Neural cell (in vitro differentiated cells): ENCODE measurements at regions not wholly inside any gene's neighbourhood (a gene's known extent, or its start where the extent isn't known, plus 50 kb on each side); places are given as distances from the start of the nearest gene placed in this dataset.

Source experiments
- H2AFZ ChIP-seq: fragments of 200-600, 300-800 bp; sonication (generic), shearing (Covaris generic); 2 replicates; pipeline ENCODE4 v1.6.0; 2014; ENCODE audit warnings: low read depth, mild to moderate bottlenecking, antibody characterized with exemption, low read length, moderate library complexity
- H3F3A ChIP-seq: fragments of 200-600 bp; shearing (Covaris generic); 2 replicates; pipeline ENCODE4 v1.6.1; 2016; ENCODE audit warnings: mild to moderate bottlenecking, moderate library complexity, mixed read lengths, antibody characterized with exemption, low read length; ENCODE audit not compliant: insufficient read depth, poor library complexity, severe bottlenecking
- H3K27ac ChIP-seq: fragments of 200-600, 300-800 bp; sonication (generic), shearing (Covaris generic); 2 replicates; pipeline ENCODE4 v1.5.1; 2014; ENCODE audit warnings: mild to moderate bottlenecking, low read length, moderate library complexity
- H3K27me3 ChIP-seq: fragments of 300-800, 200-600 bp; sonication (generic), shearing (Covaris generic); 2 replicates; pipeline ENCODE4 v1.6.0; 2014; ENCODE audit warnings: mild to moderate bottlenecking, low read depth, low read length, moderate library complexity; ENCODE audit not compliant: insufficient read depth
- H3K36me3 ChIP-seq: fragments of 300-800, 200-600 bp; sonication (generic), shearing (Covaris generic); 2 replicates; pipeline ENCODE4 v1.5.1; 2014; ENCODE audit warnings: mild to moderate bottlenecking, antibody characterized with exemption, low read length, moderate library complexity; ENCODE audit not compliant: insufficient read depth
- H3K4me2 ChIP-seq: fragments of 300-800, 200-600 bp; sonication (generic), shearing (Covaris generic); 2 replicates; pipeline ENCODE4 v1.6.0; 2014; ENCODE audit warnings: mild to moderate bottlenecking, low read length
- H3K4me3 ChIP-seq: fragments of 300-800, 200-600 bp; sonication (generic), shearing (Covaris generic); 2 replicates; pipeline ENCODE4 v1.5.1; 2014; ENCODE audit warnings: mild to moderate bottlenecking, low read length, moderate library complexity
- H3K79me2 ChIP-seq: fragments of 200-600 bp; shearing (Covaris generic); replicated peaks from 2 replicates; pipeline ENCODE4 v1.6.0; 2014; ENCODE audit warnings: mild to moderate bottlenecking, low read length, moderate library complexity; ENCODE audit not compliant: insufficient read depth
- H3K9ac ChIP-seq: fragments of 300-800, 200-600 bp; sonication (generic), shearing (Covaris generic); 2 replicates; pipeline ENCODE4 v1.6.1; 2016; ENCODE audit warnings: mild to moderate bottlenecking, low read length, mixed read lengths
- H3K9me2 ChIP-seq: fragments of 200-600 bp; shearing (Covaris generic); 2 replicates; pipeline ENCODE4 v1.6.1; 2016; ENCODE audit warnings: mild to moderate bottlenecking, low read length, mixed read lengths; ENCODE audit not compliant: insufficient read depth
- H3K9me3 ChIP-seq: fragments of 200-600, 300-800 bp; sonication (generic), shearing (Covaris generic); 2 replicates; pipeline ENCODE4 v1.6.1; 2016; ENCODE audit warnings: mild to moderate bottlenecking, mixed run types, low read length, moderate library complexity, mixed read lengths
- H4K20me1 ChIP-seq: fragments of 200-600 bp; shearing (Covaris generic); 2 replicates; pipeline ENCODE4 v1.6.1; 2016; ENCODE audit warnings: mild to moderate bottlenecking, mixed run types; ENCODE audit not compliant: insufficient read depth
- EP300 ChIP-seq: fragments of 450-650 bp; conservative IDR thresholded peaks from 2 replicates; pipeline ENCODE4 v1.6.1; 2014; ENCODE audit warnings: antibody characterized with exemption, mild to moderate bottlenecking, moderate library complexity; ENCODE audit not compliant: poor library complexity, severe bottlenecking
- EZH2 ChIP-seq: fragments of 200-600, 300-800 bp; shearing (Covaris generic), sonication (generic); IDR thresholded peaks from 2 replicates; pipeline ENCODE4 v1.6.1; 2014; ENCODE audit warnings: antibody characterized with exemption, low read length, borderline replicate concordance, mild to moderate bottlenecking; ENCODE audit not compliant: insufficient read depth, poor library complexity, severe bottlenecking
- MXI1 ChIP-seq: fragments of 450-650 bp; conservative IDR thresholded peaks from 2 replicates; pipeline ENCODE4 v1.6.1; 2014; ENCODE audit warnings: antibody characterized with exemption, mild to moderate bottlenecking; ENCODE audit not compliant: poor library complexity, severe bottlenecking
- POLR2AphosphoS5 ChIP-seq: IDR thresholded peaks from 2 replicates; pipeline ENCODE4 v1.6.1; 2012
- RAD21 ChIP-seq: fragments of 450-650 bp; conservative IDR thresholded peaks from 2 replicates; pipeline ENCODE4 v1.6.1; 2014; ENCODE audit warnings: antibody characterized with exemption, mild to moderate bottlenecking, moderate library complexity
- REST ChIP-seq: IDR thresholded peaks from 2 replicates; pipeline ENCODE4 v1.6.1; 2012; ENCODE audit warnings: borderline replicate concordance
- SMC3 ChIP-seq: fragments of 450-650 bp; conservative IDR thresholded peaks from 2 replicates; pipeline ENCODE4 v1.6.1; 2014; ENCODE audit warnings: antibody characterized with exemption, mild to moderate bottlenecking, moderate library complexity; ENCODE audit not compliant: poor library complexity
- TAF1 ChIP-seq: IDR thresholded peaks from 2 replicates; pipeline ENCODE4 v1.6.1; 2012; ENCODE audit warnings: low read depth
- TF ChIP-seq, protein P1 (sequence below): fragments of 450-650 bp; IDR thresholded peaks from 2 replicates; pipeline ENCODE4 v1.5.1; 2014; ENCODE audit warnings: antibody characterized with exemption, mild to moderate bottlenecking, moderate library complexity; ENCODE audit not compliant: poor library complexity, severe bottlenecking

DNA sequence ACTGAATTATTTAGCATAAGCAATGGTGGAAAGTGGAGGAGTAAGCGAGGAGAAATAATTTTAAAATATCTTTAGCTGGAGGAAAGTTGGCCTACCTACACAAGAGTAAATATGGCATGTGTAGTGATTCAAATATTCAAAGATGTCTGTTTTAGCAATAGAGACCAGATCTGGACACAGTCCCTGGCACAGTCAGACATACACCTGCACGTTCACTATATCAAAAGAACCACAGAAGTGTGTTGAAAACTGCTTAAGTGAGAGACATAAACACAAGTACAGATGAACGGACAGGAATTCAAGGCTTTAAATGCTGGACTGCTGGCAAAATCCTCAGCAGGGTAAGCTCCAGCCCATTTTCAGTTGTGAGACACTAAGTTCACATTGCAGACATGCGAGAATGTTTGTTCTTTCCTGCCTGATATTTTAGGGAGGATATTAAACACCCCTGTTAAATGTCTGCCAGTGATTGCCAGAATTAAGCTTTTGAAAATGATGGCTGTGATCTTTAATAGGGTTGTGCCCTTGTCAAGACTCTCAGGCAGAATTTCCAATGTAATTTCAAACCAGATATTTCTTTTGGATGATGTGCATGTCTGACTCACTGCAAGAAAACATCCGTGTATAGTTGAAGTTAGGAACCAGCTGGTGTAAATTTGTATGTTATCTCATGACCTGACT, 810.6 kb downstream of the TLE4 start:
- TF ChIP-seq MXI1 = no peak
- no peak for TF ChIP-seq EP300
- TF ChIP-seq TAF1 = no peak
- no peak for TF ChIP-seq RAD21
- no peak for TF ChIP-seq SMC3
- TF ChIP-seq, protein P1, sequence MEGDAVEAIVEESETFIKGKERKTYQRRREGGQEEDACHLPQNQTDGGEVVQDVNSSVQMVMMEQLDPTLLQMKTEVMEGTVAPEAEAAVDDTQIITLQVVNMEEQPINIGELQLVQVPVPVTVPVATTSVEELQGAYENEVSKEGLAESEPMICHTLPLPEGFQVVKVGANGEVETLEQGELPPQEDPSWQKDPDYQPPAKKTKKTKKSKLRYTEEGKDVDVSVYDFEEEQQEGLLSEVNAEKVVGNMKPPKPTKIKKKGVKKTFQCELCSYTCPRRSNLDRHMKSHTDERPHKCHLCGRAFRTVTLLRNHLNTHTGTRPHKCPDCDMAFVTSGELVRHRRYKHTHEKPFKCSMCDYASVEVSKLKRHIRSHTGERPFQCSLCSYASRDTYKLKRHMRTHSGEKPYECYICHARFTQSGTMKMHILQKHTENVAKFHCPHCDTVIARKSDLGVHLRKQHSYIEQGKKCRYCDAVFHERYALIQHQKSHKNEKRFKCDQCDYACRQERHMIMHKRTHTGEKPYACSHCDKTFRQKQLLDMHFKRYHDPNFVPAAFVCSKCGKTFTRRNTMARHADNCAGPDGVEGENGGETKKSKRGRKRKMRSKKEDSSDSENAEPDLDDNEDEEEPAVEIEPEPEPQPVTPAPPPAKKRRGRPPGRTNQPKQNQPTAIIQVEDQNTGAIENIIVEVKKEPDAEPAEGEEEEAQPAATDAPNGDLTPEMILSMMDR = no peak
- TF ChIP-seq EZH2 = no peak
- TF ChIP-seq REST = no peak
- no peak for TF ChIP-seq POLR2AphosphoS5

DNA sequence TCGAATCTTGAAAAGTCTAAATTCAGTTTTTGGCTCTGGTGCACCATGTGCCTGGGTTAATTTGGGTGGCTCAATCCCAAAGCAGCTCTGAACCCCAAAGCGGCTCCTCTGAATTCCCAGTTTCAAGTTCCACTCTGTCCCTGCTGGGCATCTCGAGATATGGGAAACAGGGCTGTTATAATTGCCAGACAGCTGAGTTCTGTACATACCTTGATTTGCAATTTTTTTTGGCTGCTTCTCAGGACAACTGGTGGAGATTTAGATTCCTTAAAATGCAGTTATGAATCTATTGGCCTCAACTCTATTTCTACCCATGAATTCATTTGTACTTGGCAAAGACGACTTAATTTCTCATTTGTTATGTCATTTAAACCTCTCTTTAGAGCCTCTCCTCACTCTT, 808.5 kb downstream of the TLE4 start:
- Histone ChIP-seq H3F3A (no peaks in the 10 kb centered on the region), H3K4me2 (no peak overlapping the region), H3K4me3 (no peak overlapping the region), H3K36me3 (no peaks in the 10 kb centered on the region), H4K20me1 (no peaks in the 10 kb centered on the region), H3K9me2 (no peaks in the 10 kb centered on the region), H3K9ac (no peak overlapping the region), H3K9me3 (no peaks in the 10 kb centered on the region), H3K27me3 (no peaks in the 10 kb centered on the region), H3K79me2 (no peaks in the 10 kb centered on the region), H2AFZ (no peak overlapping the region), H3K27ac (no peak overlapping the region)
- TF ChIP-seq SMC3 (no peak), RAD21 (no peak), EP300 (no peak), TAF1 (no peak), POLR2AphosphoS5 (no peak), REST (no peak), MXI1 (no peak), EZH2 (no peak)
- TF ChIP-seq, protein P1 = no peak

More for the DNA sequence above, 810.6 kb downstream of the TLE4 start:
- H4K20me1 ChIP-seq = no peaks in the 10 kb centered on the region
- H3F3A ChIP-seq = no peaks in the 10 kb centered on the region
- H3K79me2 ChIP-seq = no peaks in the 10 kb centered on the region
- H3K4me3 ChIP-seq = no peak overlapping the region
- no peaks in the 10 kb centered on the region for H3K9me3 ChIP-seq
- no peak overlapping the region for H3K27ac ChIP-seq
- H3K9ac ChIP-seq = no peak overlapping the region
- no peaks in the 10 kb centered on the region for H3K27me3 ChIP-seq
- no peaks in the 10 kb centered on the region for H3K9me2 ChIP-seq
- no peaks in the 10 kb centered on the region for H3K36me3 ChIP-seq
- H2AFZ ChIP-seq = no peak overlapping the region
- no peak overlapping the region for H3K4me2 ChIP-seq
